ENCODE measurements at regions not wholly inside any gene's neighbourhood (a gene's known extent, or its start where the extent isn't known, plus 50 kb on each side); places are given as distances from the start of the nearest gene placed in this dataset.

- TF ChIP-seq CTCF (IDR thresholded peaks at IDR 0.05) (no peak), POLR2A (IDR thresholded peaks at IDR 0.05) (no peak)
Observed at GRCh38 chr11:80993536-80993935, 1552.7 kb upstream of the TENM4 start.

Measured in heart left ventricle (tissue), 13 donors.